Tibial artery (tissue), 4 donors: ENCODE measurements at regions not wholly inside any gene's neighbourhood (a gene's known extent, or its start where the extent isn't known, plus 50 kb on each side); places are given as distances from the start of the nearest gene placed in this dataset.

ENCODE experiments used
- DNase-seq, 2 donors: peaks; one replicate each; pipeline ENCODE4 v3.0.0-alpha.2; 2019
- H3K27ac ChIP-seq, 2 donors: fragments of 200-600 bp; sonication (generic) in 1 of 2; 1 replicate in 1 of 2; 2 replicates in 1 of 2; pipeline ENCODE4 v1.5.1; 2018 to 2019; ENCODE audit warnings: mild to moderate bottlenecking in 1 of 2
- H3K27me3 ChIP-seq, 2 donors: fragments of 200-600 bp; sonication (generic) in 1 of 2; one replicate each; pipeline versions ENCODE4 v1.5.1 to v1.6.0; 2016 to 2019
- H3K36me3 ChIP-seq, 3 donors: fragments of 200-600 bp; sonication (generic) in 2 of 3; one replicate each; pipeline ENCODE4 v1.5.1; 2016 to 2019; ENCODE audit warnings: mild to moderate bottlenecking in 2 of 3
- H3K4me1 ChIP-seq, 4 donors: fragments of 200-600 bp; sonication (generic) in 2 of 4; 1 replicate in 3 of 4; 2 replicates in 1 of 4; pipeline ENCODE4 v1.5.1; 2016 to 2019
- H3K4me3 ChIP-seq, 2 donors: fragments of 200-600 bp; sonication (generic) in 1 of 2; 1 replicate in 1 of 2; 2 replicates in 1 of 2; pipeline ENCODE4 v1.5.1; 2018 to 2019; ENCODE audit warnings: mild to moderate bottlenecking in 2 of 2
- H3K9me3 ChIP-seq, 3 donors: fragments of 200-600 bp; sonication (generic) in 1 of 3; one replicate each; pipeline ENCODE4 v1.5.1; 2016 to 2019
- intact Hi-C: fragments of 100-400 bp; cut with DNase I; formaldehyde crosslinking; loops from one replicate; pipeline ENCODE4 v1.15.0; 2023; ENCODE audit warnings: low total_unique reads
- TF ChIP-seq, protein P1 (sequence below), 2 experiments: fragments of 200-600 bp in 1 of 2; fragments of 450-650 bp in 1 of 2; IDR thresholded peaks; one replicate each; pipeline ENCODE4 v1.5.1; 2017 to 2019; ENCODE audit warnings: antibody characterized with exemption in 2 of 2, mild to moderate bottlenecking in 1 of 2, moderate library complexity in 1 of 2

DNA sequence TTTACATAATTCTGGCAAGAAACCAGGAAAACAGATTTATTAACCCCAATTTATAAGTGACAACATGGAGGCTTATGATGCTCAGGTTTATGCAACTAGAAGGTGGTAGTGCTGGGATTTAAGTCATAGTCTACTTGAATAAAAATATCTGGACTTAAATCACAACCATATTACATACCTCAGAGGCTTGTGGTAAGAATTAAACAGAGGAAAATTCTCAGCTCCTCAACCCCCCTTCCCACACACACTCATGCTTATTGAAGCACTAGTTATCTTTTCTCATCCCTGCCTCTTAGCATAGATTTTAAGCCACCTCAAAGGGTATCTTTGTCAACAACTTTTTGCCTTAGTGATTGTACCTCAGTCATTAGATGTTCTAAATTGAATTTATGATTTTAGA, 731.0 kb downstream of the PRELID2 start:
- H3K27me3 ChIP-seq, result no peaks in the 10 kb centered on the region
- H3K9me3 ChIP-seq, result no peaks in the 10 kb centered on the region
- H3K27ac ChIP-seq, result no peak overlapping the region
- no peak for DNase-seq
- H3K4me1 ChIP-seq, result peaks cover 0 to 6% (median 0%) of the 10 kb centered on the region in 4 donors
- intact Hi-C loops, result no loop called here
- no peak overlapping the region for H3K4me3 ChIP-seq
- TF ChIP-seq, protein P1, sequence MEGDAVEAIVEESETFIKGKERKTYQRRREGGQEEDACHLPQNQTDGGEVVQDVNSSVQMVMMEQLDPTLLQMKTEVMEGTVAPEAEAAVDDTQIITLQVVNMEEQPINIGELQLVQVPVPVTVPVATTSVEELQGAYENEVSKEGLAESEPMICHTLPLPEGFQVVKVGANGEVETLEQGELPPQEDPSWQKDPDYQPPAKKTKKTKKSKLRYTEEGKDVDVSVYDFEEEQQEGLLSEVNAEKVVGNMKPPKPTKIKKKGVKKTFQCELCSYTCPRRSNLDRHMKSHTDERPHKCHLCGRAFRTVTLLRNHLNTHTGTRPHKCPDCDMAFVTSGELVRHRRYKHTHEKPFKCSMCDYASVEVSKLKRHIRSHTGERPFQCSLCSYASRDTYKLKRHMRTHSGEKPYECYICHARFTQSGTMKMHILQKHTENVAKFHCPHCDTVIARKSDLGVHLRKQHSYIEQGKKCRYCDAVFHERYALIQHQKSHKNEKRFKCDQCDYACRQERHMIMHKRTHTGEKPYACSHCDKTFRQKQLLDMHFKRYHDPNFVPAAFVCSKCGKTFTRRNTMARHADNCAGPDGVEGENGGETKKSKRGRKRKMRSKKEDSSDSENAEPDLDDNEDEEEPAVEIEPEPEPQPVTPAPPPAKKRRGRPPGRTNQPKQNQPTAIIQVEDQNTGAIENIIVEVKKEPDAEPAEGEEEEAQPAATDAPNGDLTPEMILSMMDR (IDR thresholded peaks at IDR 0.05), result no peak
- no peaks in the 10 kb centered on the region for H3K36me3 ChIP-seq

DNA sequence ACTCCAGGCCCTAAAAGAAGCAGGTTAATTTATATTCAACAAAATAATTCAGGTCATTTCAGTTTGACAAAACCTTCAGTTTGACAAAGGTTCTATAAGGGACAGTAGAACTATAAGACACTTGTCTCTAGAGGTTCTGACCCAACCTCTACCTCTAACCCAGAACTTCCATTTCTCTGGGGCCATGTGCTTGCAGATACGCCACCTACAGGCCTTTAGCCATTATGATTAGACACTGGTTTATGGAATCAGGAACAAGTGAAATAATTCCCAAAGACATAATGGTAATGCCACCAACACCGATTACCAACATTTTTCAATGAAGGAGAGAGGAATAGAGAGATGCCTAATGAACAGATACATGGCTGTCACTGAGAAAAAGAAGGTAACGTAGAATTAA, 733.9 kb downstream of the PRELID2 start:
- Histone ChIP-seq H3K36me3 (no peaks in the 10 kb centered on the region), H3K9me3 (no peaks in the 10 kb centered on the region), H3K27me3 (no peaks in the 10 kb centered on the region), H3K4me1 (peaks cover 0 to 6% (median 0%) of the 10 kb centered on the region in 4 donors), H3K27ac (no peak overlapping the region), H3K4me3 (no peak overlapping the region)
- TF ChIP-seq, protein P1 (IDR thresholded peaks at IDR 0.05), result no peak
- no peak for DNase-seq
- intact Hi-C loops, result no loop called here

DNA sequence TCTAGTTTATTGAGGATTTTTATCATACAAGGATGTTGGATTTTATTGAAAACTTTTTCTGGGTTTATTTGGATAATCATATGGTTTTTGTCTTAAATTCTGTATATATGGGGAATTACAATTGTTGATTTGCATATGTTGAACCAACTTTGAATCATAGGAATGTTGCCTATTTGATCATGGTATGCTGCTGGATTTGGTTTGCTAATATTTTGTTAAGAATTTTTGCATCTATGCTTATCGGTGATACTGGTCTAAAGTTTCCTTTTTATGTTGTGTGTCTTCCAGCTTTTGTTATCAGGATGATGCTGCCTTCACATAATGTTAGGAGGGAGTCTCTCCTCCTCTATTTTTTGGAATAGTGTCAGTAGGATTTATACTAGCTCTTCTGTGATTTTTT, 745.0 kb downstream of the PRELID2 start:
- no peak overlapping the region for H3K27ac ChIP-seq
- no peak for DNase-seq
- H3K4me3 ChIP-seq, result no peak overlapping the region
- intact Hi-C loops, result no loop called here
- no peaks in the 10 kb centered on the region for H3K27me3 ChIP-seq
- H3K9me3 ChIP-seq, result no peaks in the 10 kb centered on the region
- no peaks in the 10 kb centered on the region for H3K36me3 ChIP-seq
- H3K4me1 ChIP-seq, result no peaks in the 10 kb centered on the region
- TF ChIP-seq, protein P1 (IDR thresholded peaks at IDR 0.05), result no peak

DNA sequence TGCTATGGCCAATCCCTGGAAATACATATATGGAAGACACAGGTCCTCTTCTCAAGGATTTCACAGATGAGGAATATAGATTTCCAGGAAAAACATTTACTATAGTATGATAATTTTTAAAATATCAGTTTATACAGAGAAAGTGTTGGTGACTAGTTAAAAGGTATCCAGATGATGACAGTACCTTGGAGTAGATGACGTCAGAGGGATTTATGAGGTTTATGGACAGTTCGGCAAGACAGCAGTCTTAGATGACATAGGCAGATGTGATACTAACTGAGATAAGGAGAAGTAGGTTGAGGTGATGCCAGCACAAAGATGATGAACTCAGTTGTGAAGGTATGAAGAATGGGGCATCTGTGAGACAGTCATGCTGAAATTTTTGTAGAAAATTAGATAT, 750.3 kb downstream of the PRELID2 start:
- intact Hi-C loops, result no loop called here
- Histone ChIP-seq H3K9me3 (no peaks in the 10 kb centered on the region), H3K4me1 (no peaks in the 10 kb centered on the region), H3K27ac (no peak overlapping the region), H3K27me3 (no peaks in the 10 kb centered on the region), H3K36me3 (no peaks in the 10 kb centered on the region), H3K4me3 (no peak overlapping the region)
- TF ChIP-seq, protein P1 (IDR thresholded peaks at IDR 0.05), result no peak
- DNase-seq, result no peak

DNA sequence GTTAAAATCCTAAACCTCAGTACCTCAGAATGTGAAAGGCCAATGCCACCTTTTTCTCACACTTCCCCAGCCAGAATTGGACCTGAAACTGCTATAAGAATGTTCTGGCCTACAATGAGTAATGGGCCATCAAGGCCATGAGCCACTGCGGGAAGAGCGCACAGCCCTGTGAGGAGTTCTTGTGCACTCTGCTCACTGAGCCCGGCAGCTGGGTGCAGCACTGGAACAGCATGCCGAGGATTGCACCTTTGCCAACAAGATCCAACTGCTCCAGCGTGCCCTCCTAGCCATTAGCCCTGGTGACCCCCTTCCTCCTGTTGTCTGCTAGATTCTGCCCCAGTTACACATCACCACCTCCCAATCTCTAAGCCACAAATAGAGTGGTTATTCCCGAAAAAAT, 758.1 kb downstream of the PRELID2 start:
- H3K36me3 ChIP-seq, result no peaks in the 10 kb centered on the region
- intact Hi-C loops, result no loop called here
- TF ChIP-seq, protein P1 (IDR thresholded peaks at IDR 0.05), result no peak
- no peak for DNase-seq
- no peak overlapping the region for H3K27ac ChIP-seq
- H3K4me3 ChIP-seq, result no peak overlapping the region
- no peaks in the 10 kb centered on the region for H3K9me3 ChIP-seq
- H3K4me1 ChIP-seq, result no peaks in the 10 kb centered on the region
- H3K27me3 ChIP-seq, result no peaks in the 10 kb centered on the region

DNA sequence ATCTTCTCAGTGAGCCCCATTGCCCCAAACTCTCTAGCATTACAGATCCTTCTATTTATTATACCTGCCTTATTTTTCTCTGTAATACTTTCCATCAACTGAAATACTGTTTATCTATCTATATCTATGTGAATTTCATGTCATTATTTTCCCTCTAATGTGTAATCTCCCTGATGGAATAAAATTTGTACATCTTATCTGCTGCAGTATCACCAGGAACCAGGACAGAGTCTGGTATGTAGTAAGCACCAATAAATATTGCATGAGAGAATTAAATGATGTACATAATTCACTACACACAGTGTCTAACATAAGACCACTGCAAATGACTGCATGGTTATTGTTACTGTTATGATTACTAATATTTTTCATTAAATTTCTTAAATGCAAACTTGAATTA, 759.1 kb downstream of the PRELID2 start:
- DNase-seq, result no peak
- intact Hi-C loops, result no loop called here
- Histone ChIP-seq H3K27me3 (no peaks in the 10 kb centered on the region), H3K27ac (no peak overlapping the region), H3K4me1 (no peaks in the 10 kb centered on the region), H3K9me3 (no peaks in the 10 kb centered on the region), H3K36me3 (no peaks in the 10 kb centered on the region), H3K4me3 (no peak overlapping the region)
- TF ChIP-seq, protein P1 (IDR thresholded peaks at IDR 0.05), result no peak
